ENCODE measurements at regions not wholly inside any gene's neighbourhood (a gene's known extent, or its start where the extent isn't known, plus 50 kb on each side); places are given as distances from the start of the nearest gene placed in this dataset.

- TF ChIP-seq ZNF217 (IDR thresholded peaks at IDR 0.05) (no peak), PAX5 (IDR thresholded peaks at IDR 0.05; ENCODE audit: borderline replicate concordance, low read depth, low read length) (no peak), NKRF (conservative IDR thresholded peaks at IDR 0.05) (no peak), NRF1 (conservative IDR thresholded peaks at IDR 0.05; ENCODE audit: low read depth, low read length) (no peak), STAT1 (conservative IDR thresholded peaks at IDR 0.05) (no peak), SMAD5 (IDR thresholded peaks at IDR 0.05; ENCODE audit: low read depth) (no peak), CBFB (IDR thresholded peaks at IDR 0.05; ENCODE audit: low read depth) (no peak), ZNF274 (IDR thresholded peaks at IDR 0.05; ENCODE audit: insufficient read depth, insufficient read length) (no peak), EP300 (IDR thresholded peaks at IDR 0.05; ENCODE audit: borderline replicate concordance in 1 of 2, control insufficient read depth in 1 of 2, low read depth in 2 of 2, low read length in 2 of 2) (no peak), TCF3 (IDR thresholded peaks at IDR 0.05; ENCODE audit: borderline replicate concordance, insufficient read depth, low read depth, low read length) (no peak), ATF2 (IDR thresholded peaks at IDR 0.05; ENCODE audit: low read length) (no peak), GATAD2B (conservative IDR thresholded peaks at IDR 0.05; ENCODE audit: low read depth) (no peak)
- TF ChIP-seq, protein P1, sequence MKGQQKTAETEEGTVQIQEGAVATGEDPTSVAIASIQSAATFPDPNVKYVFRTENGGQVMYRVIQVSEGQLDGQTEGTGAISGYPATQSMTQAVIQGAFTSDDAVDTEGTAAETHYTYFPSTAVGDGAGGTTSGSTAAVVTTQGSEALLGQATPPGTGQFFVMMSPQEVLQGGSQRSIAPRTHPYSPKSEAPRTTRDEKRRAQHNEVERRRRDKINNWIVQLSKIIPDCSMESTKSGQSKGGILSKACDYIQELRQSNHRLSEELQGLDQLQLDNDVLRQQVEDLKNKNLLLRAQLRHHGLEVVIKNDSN (IDR thresholded peaks at IDR 0.05; ENCODE audit: borderline replicate concordance, extremely low read length, insufficient read depth, low read depth, low read length), result no peak
- TF ChIP-seq, protein P2, sequence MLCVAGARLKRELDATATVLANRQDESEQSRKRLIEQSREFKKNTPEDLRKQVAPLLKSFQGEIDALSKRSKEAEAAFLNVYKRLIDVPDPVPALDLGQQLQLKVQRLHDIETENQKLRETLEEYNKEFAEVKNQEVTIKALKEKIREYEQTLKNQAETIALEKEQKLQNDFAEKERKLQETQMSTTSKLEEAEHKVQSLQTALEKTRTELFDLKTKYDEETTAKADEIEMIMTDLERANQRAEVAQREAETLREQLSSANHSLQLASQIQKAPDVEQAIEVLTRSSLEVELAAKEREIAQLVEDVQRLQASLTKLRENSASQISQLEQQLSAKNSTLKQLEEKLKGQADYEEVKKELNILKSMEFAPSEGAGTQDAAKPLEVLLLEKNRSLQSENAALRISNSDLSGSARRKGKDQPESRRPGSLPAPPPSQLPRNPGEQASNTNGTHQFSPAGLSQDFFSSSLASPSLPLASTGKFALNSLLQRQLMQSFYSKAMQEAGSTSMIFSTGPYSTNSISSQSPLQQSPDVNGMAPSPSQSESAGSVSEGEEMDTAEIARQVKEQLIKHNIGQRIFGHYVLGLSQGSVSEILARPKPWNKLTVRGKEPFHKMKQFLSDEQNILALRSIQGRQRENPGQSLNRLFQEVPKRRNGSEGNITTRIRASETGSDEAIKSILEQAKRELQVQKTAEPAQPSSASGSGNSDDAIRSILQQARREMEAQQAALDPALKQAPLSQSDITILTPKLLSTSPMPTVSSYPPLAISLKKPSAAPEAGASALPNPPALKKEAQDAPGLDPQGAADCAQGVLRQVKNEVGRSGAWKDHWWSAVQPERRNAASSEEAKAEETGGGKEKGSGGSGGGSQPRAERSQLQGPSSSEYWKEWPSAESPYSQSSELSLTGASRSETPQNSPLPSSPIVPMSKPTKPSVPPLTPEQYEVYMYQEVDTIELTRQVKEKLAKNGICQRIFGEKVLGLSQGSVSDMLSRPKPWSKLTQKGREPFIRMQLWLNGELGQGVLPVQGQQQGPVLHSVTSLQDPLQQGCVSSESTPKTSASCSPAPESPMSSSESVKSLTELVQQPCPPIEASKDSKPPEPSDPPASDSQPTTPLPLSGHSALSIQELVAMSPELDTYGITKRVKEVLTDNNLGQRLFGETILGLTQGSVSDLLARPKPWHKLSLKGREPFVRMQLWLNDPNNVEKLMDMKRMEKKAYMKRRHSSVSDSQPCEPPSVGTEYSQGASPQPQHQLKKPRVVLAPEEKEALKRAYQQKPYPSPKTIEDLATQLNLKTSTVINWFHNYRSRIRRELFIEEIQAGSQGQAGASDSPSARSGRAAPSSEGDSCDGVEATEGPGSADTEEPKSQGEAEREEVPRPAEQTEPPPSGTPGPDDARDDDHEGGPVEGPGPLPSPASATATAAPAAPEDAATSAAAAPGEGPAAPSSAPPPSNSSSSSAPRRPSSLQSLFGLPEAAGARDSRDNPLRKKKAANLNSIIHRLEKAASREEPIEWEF (IDR thresholded peaks at IDR 0.05; ENCODE audit: insufficient replicate concordance, low read depth, low read length), result no peak
- SMC1A ChIA-PET (ENCODE audit: uncharacterized antibody, unreplicated experiment), result no interaction called here
- H2AFZ ChIP-seq (ENCODE audit: control insufficient read depth, low read depth, low read length), result no peak overlapping the region
- H3K4me1 ChIP-seq (ENCODE audit: control insufficient read depth, insufficient read depth, low read length), result peaks cover 6% of the 10 kb centered on the region
- no peaks in the 10 kb centered on the region for H3K36me3 ChIP-seq (ENCODE audit: control insufficient read depth in 2 of 2, insufficient read depth in 2 of 2, low read length in 1 of 2)
- FAIRE-seq (no peak), DNase-seq (ENCODE audit: low read depth, low spot score) (no peak), ATAC-seq (no peak)
- H3K27me3 ChIP-seq (replicated peaks in 1 of 2; ENCODE audit: control insufficient read depth in 2 of 2, insufficient read depth in 2 of 2, low read length in 1 of 2), result no peaks in the 10 kb centered on the region; a peak in 1 of 4 replicates
- in situ Hi-C loops (cut with MboI) (no loop called here), intact Hi-C loops (cut with micrococcal nuclease; ENCODE audit: unreplicated experiment) (no loop called here)
- H3K4me2 ChIP-seq (ENCODE audit: control insufficient read depth, insufficient read depth), result no peak overlapping the region
- H3K79me2 ChIP-seq (ENCODE audit: control insufficient read depth, insufficient read depth, low read length), result no peaks in the 10 kb centered on the region
- H4K20me1 ChIP-seq (ENCODE audit: control insufficient read depth, insufficient read depth), result no peaks in the 10 kb centered on the region
- RAD21 ChIA-PET (ENCODE audit: unreplicated experiment), result no interaction called here
- 100% methylated on average over 4 of the region's 4 CpGs for WGBS (ENCODE audit: insufficient coverage, insufficient replicate concordance, low lambda C conversion rate, missing lambda C conversion rate)
- H3K27ac ChIP-seq (ENCODE audit: control insufficient read depth, insufficient read depth), result no peak overlapping the region
- H3K4me3 ChIP-seq, result no peak overlapping the region
- POLR2A ChIA-PET, result no interaction called here
- BruUV-seq (replicated peaks), result no TSS peak
- CTCF ChIA-PET, result no interaction called here
- no peaks in the 10 kb centered on the region for H3K9me3 ChIP-seq (replicated peaks; ENCODE audit: control insufficient read depth, insufficient read depth, low read length)
- H3K9ac ChIP-seq (ENCODE audit: control insufficient read depth, insufficient read depth, low read length), result no peak overlapping the region
Measured at GRCh38 chr1:184214128-184214527, 162.6 kb downstream of the TSEN15 start.

Measured in GM12878 (cell line).